C4-2B (cell line): ENCODE measurements at regions not wholly inside any gene's neighbourhood (a gene's known extent, or its start where the extent isn't known, plus 50 kb on each side); places are given as distances from the start of the nearest gene placed in this dataset.

ENCODE experiments used
- CTCF ChIP-seq: fragments of 450-650 bp; conservative IDR thresholded peaks from 2 replicates; pipeline ENCODE4 v1.5.1; 2017; ENCODE audit warnings: mild to moderate bottlenecking
- ZFX ChIP-seq: fragments of 450-650 bp; IDR thresholded peaks from 2 replicates; pipeline ENCODE4 v1.6.1; 2017

GRCh38 chr4:171717231-171717741 lies 95.9 kb upstream of the GALNTL6 start:
- TF ChIP-seq CTCF (no peak), ZFX (no peak)
